DOHH2 (cell line): ENCODE measurements at regions not wholly inside any gene's neighbourhood (a gene's known extent, or its start where the extent isn't known, plus 50 kb on each side); places are given as distances from the start of the nearest gene placed in this dataset.
"Not testable (repeated sequence)": the region's sequence is repeated elsewhere in the genome, so short reads cannot be mapped to it uniquely, and the experiment has no call there.

ENCODE experiments used
- H3F3A ChIP-seq: fragments of 200-600 bp; sonication (generic), shearing (Covaris generic); 2 replicates; pipeline ENCODE4 v1.6.0; 2016; ENCODE audit warnings: antibody characterized with exemption, mild to moderate bottlenecking; ENCODE audit not compliant: control insufficient read depth, insufficient read depth
- H3K27ac ChIP-seq: fragments of 200-600 bp; sonication (generic); 2 replicates; pipeline ENCODE4 v1.5.1; 2014; ENCODE audit warnings: low read depth, mild to moderate bottlenecking, low read length, moderate library complexity
- H3K27me3 ChIP-seq: fragments of 200-600 bp; sonication (generic); 2 replicates; pipeline ENCODE4 v1.6.1; 2014; ENCODE audit warnings: mild to moderate bottlenecking, low read length, mixed read lengths; ENCODE audit not compliant: control insufficient read depth
- H3K36me3 ChIP-seq: fragments of 200-600 bp; sonication (generic); 2 replicates; pipeline ENCODE4 v1.6.1; 2014; ENCODE audit warnings: mild to moderate bottlenecking, low read length, moderate library complexity, mixed read lengths; ENCODE audit not compliant: control insufficient read depth
- H3K4me1 ChIP-seq: fragments of 200-600 bp; sonication (generic); 2 replicates; pipeline ENCODE4 v1.6.1; 2014; ENCODE audit warnings: mild to moderate bottlenecking, low read length, mixed read lengths; ENCODE audit not compliant: control insufficient read depth
- H3K4me2 ChIP-seq: fragments of 200-600 bp; sonication (generic); 2 replicates; pipeline ENCODE4 v1.6.0; 2014; ENCODE audit warnings: mild to moderate bottlenecking, low read length, moderate library complexity
- H3K4me3 ChIP-seq: fragments of 200-600 bp; sonication (generic); 2 replicates; pipeline ENCODE4 v1.5.1; 2014; ENCODE audit warnings: mild to moderate bottlenecking, low read length, mixed read lengths
- H3K79me2 ChIP-seq: fragments of 200-600 bp; sonication (generic); 2 replicates; pipeline ENCODE4 v1.6.1; 2014; ENCODE audit warnings: mild to moderate bottlenecking, low read length, mixed read lengths; ENCODE audit not compliant: control insufficient read depth
- H3K9me2 ChIP-seq: fragments of 200-600 bp; sonication (generic); replicated peaks from 2 replicates; pipeline ENCODE4 v1.6.1; 2014; ENCODE audit warnings: mild to moderate bottlenecking, low read length, mixed read lengths; ENCODE audit not compliant: control insufficient read depth
- H3K9me3 ChIP-seq: fragments of 200-600 bp; sonication (generic); 2 replicates; pipeline ENCODE4 v1.6.1; 2014; ENCODE audit warnings: antibody characterized with exemption, low read length, mixed read lengths; ENCODE audit not compliant: control insufficient read depth, insufficient read depth
- H4K20me1 ChIP-seq: fragments of 200-600 bp; sonication (generic); 2 replicates; pipeline ENCODE4 v1.6.0; 2014; ENCODE audit warnings: low read depth, mild to moderate bottlenecking, antibody characterized with exemption, low read length, moderate library complexity; ENCODE audit not compliant: control insufficient read depth, insufficient read depth
- EZH2phosphoT487 ChIP-seq: fragments of 200-600 bp; sonication (generic); IDR thresholded peaks from 2 replicates; pipeline ENCODE4 v1.6.1; 2017; ENCODE audit warnings: borderline replicate concordance, mild to moderate bottlenecking, antibody characterized with exemption, low read length, moderate library complexity, mixed read lengths
- TF ChIP-seq, protein P1 (sequence below): fragments of 200-600 bp; sonication (generic); IDR thresholded peaks from one replicate; pipeline ENCODE4 v1.5.1; 2014; ENCODE audit warnings: antibody characterized with exemption, mild to moderate bottlenecking, low read depth, low read length; ENCODE audit not compliant: poor library complexity, severe bottlenecking

DNA sequence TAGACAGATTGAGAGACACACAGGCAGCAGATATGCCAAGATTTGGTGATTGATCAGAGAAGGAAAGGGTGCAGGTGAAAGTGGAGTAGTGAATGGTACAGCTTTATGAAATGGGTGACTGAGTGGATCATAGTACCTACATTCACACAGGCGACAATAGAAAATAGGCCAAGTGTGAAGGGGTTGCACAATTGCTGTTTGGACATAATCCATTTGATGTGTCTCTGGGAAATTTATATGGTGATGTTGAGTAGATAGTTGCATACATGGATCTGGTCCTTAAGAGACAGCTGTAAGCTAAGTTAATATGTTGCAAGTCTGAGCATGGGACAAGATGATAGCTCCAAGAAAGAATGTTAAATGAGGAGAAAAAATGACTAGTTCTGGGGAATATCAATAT is 118.6 kb upstream of the COP1 start:
- no peaks in the 10 kb centered on the region for H3F3A ChIP-seq
- no peaks in the 10 kb centered on the region for H3K27me3 ChIP-seq
- H3K9me2 ChIP-seq = no peaks in the 10 kb centered on the region
- no peaks in the 10 kb centered on the region for H4K20me1 ChIP-seq
- no peaks in the 10 kb centered on the region for H3K9me3 ChIP-seq
- H3K27ac ChIP-seq = no peak overlapping the region
- no peaks in the 10 kb centered on the region for H3K36me3 ChIP-seq
- H3K4me3 ChIP-seq = no peak overlapping the region
- no peaks in the 10 kb centered on the region for H3K79me2 ChIP-seq
- H3K4me2 ChIP-seq = no peak overlapping the region
- no peak for TF ChIP-seq EZH2phosphoT487
- TF ChIP-seq, protein P1, sequence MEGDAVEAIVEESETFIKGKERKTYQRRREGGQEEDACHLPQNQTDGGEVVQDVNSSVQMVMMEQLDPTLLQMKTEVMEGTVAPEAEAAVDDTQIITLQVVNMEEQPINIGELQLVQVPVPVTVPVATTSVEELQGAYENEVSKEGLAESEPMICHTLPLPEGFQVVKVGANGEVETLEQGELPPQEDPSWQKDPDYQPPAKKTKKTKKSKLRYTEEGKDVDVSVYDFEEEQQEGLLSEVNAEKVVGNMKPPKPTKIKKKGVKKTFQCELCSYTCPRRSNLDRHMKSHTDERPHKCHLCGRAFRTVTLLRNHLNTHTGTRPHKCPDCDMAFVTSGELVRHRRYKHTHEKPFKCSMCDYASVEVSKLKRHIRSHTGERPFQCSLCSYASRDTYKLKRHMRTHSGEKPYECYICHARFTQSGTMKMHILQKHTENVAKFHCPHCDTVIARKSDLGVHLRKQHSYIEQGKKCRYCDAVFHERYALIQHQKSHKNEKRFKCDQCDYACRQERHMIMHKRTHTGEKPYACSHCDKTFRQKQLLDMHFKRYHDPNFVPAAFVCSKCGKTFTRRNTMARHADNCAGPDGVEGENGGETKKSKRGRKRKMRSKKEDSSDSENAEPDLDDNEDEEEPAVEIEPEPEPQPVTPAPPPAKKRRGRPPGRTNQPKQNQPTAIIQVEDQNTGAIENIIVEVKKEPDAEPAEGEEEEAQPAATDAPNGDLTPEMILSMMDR = no peak
- H3K4me1 ChIP-seq = no peaks in the 10 kb centered on the region

DNA sequence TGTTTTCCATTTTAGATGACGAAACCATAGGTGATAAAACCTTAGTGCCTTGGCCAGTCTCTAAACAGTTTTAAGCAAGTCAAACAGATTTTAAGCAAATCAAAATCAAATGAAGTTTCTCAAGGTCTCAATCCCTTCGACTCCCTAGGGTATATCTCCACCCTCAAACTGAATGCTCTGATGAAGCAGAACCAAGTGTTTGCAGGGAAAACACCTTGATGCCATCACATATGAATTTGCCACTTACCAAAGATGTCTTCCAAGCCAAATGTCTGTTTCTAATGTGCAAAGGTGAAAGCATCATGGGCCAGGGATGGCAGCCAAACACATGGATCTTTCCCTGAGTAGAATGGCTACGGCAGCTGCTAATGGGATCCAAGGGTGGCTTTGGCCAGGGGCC is 116.4 kb upstream of the COP1 start:
- no peak overlapping the region for H3K4me3 ChIP-seq
- H3K27me3 ChIP-seq = no peaks in the 10 kb centered on the region
- no peaks in the 10 kb centered on the region for H3K79me2 ChIP-seq
- H3K4me2 ChIP-seq = no peak overlapping the region
- H3F3A ChIP-seq = no peaks in the 10 kb centered on the region
- no peaks in the 10 kb centered on the region for H3K9me3 ChIP-seq
- H3K36me3 ChIP-seq = no peaks in the 10 kb centered on the region
- no peak for TF ChIP-seq EZH2phosphoT487
- TF ChIP-seq, protein P1 = no peak
- H4K20me1 ChIP-seq = no peaks in the 10 kb centered on the region
- H3K9me2 ChIP-seq = no peaks in the 10 kb centered on the region
- no peaks in the 10 kb centered on the region for H3K4me1 ChIP-seq
- no peak overlapping the region for H3K27ac ChIP-seq

DNA sequence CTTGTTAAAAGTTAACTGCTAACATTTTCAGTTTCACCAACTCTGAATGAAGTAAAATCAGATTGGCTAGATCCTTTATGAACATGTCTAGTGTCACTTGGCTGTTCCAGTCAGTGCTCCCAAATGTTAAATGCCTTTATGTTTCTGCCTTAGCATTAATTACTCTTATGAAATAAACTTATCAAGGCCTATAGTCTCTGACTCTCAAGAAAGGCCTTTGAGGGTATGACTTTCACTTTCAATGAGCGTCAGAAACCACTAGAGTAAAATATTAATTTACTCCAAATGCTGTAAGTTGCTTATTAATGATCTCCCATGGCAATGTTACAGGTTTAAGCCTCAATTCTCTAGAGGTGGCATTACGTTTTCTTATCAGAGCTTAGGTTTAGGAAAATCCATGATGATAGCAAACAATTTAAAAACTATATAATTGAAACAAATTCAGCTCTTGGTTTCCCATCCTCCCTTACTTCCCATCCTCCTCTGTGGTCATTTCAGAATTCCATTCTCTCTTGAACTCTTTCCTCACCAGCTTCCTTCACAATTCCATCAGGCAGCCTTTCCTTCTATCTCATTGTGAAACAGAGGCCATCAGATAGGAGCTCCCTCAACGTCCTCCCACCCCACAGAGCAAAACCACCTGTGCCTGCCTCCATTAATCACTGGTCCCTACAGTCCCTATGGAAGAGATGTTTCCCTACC is 108.6 kb upstream of the COP1 start:
- Histone ChIP-seq H3K4me2 (no peak overlapping the region), H3K27ac (no peak overlapping the region), H3K9me2 (no peaks in the 10 kb centered on the region), H3K9me3 (no peaks in the 10 kb centered on the region), H4K20me1 (no peaks in the 10 kb centered on the region), H3K27me3 (no peaks in the 10 kb centered on the region), H3K36me3 (no peaks in the 10 kb centered on the region), H3K4me1 (no peaks in the 10 kb centered on the region), H3F3A (no peaks in the 10 kb centered on the region), H3K4me3 (no peak overlapping the region), H3K79me2 (no peaks in the 10 kb centered on the region)
- TF ChIP-seq EZH2phosphoT487 = no peak
- TF ChIP-seq, protein P1 = no peak

DNA sequence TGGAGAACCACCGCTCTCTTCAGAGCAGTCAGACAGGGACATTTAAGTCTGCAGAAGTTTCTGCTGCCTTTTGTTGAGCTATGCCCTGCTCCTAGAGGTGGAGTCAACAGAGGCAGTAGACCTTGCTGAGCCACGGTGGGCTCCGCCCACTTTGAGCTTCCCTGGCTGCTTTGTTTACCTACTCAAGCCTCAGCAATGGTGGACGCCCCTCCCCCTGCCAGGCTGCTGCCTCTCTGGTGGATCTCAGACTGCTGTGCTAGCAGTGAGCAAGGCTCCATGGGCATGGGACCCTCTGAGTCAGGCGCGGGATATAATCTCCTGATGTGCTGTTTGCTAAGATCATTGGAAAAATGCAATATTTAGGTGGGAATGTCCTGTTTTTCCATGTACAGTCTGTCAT is 89.5 kb upstream of the COP1 start:
- H3K36me3 ChIP-seq, H3K27ac ChIP-seq, H4K20me1 ChIP-seq, H3K4me2 ChIP-seq, H3K27me3 ChIP-seq, H3K4me3 ChIP-seq, H3K9me3 ChIP-seq, H3K4me1 ChIP-seq, H3F3A ChIP-seq, H3K9me2 ChIP-seq, H3K79me2 ChIP-seq: not testable (repeated sequence)
